ENCODE measurements at regions not wholly inside any gene's neighbourhood (a gene's known extent, or its start where the extent isn't known, plus 50 kb on each side); places are given as distances from the start of the nearest gene placed in this dataset.
A peak's percentile ranks its signal among the peaks of the same experiment; 100 is the strongest.

- no peak for DNase-seq (ENCODE audit: low spot score)
Measured at GRCh38 chr13:62702502-62702901, 1286.9 kb upstream of the PCDH20 start.

GRCh38 chr13:62697701-62698100 is 1282.1 kb upstream of the PCDH20 start:
- DNase-seq (ENCODE audit: low spot score): no peak

GRCh38 chr13:62696490-62696889 is 1280.8 kb upstream of the PCDH20 start:
- DNase-seq (ENCODE audit: low spot score): no peak

- no peak for DNase-seq (ENCODE audit: low spot score)
Measured at GRCh38 chr13:62687732-62688131, 1272.1 kb upstream of the PCDH20 start.

GRCh38 chr13:62684359-62684758 is 1268.7 kb upstream of the PCDH20 start:
- no peak for DNase-seq (ENCODE audit: low spot score)

DNA sequence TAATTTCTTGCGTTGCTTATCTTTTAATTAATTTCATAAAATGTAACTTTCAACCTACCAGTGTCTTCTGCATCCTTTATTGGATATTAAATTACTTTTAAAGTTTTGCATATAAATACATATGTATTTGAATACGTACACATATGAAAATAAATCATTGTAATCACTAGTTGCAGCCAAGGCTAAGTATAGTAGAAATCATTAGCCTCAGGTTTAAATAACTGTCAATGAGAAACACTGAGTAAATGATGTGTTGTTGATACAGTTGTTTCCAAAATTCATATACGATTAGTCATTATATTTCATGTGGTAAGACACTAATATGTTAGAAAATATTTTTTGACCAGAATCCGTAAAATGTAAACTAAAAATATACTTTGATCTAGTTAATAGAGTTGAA is 1267.1 kb upstream of the PCDH20 start:
- no peak for DNase-seq (ENCODE audit: low spot score)

GRCh38 chr13:62678039-62678438 is 1262.4 kb upstream of the PCDH20 start:
- no peak for DNase-seq (ENCODE audit: low spot score)

DNA sequence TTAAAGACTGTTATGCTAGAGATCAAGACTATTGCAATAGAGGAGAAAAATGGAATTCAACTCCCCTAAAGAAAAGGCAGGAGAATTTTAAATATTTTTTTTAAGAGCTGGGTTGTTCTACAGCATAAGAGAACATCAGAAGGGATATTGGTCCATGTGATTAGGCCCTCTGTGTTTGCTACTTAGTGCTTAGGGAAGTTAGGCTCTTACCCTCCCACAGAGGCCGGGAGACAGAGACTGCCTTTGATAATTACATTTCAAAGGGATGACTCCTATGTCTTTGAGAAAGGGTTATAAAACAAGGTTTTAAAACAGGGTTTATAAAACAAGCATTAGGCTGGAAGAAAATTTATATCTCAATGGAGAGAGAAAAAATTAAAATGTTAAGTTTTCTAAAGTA is 1248.1 kb upstream of the PCDH20 start:
- no peak for DNase-seq (ENCODE audit: low spot score)

DNA sequence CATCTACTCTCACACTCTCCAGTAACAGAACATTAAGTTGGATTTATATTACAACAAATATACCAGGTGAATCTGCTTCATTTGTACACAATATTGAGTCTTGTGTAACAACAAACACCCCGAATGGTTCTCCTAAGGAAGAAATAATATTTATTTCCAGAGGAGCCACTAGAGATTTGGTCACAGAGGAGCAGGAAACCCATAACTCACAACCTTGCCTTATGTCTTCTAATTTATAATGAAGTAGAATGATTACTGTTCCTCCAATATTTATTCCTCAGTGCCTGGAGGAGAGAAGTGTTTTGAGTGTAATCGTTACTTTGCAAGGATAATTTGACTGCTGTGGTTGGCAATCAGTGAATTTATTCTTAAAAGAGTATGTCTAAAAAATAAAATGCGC is 1243.7 kb upstream of the PCDH20 start:
- DNase-seq (ENCODE audit: low spot score): no peak

- DNase-seq (ENCODE audit: low spot score): peak; percentile 43
Measured at GRCh38 chr13:62653371-62653770, 1237.7 kb upstream of the PCDH20 start.

GRCh38 chr13:62643799-62644524 is 1228.3 kb upstream of the PCDH20 start:
- no peak for DNase-seq (ENCODE audit: low spot score)

DNA sequence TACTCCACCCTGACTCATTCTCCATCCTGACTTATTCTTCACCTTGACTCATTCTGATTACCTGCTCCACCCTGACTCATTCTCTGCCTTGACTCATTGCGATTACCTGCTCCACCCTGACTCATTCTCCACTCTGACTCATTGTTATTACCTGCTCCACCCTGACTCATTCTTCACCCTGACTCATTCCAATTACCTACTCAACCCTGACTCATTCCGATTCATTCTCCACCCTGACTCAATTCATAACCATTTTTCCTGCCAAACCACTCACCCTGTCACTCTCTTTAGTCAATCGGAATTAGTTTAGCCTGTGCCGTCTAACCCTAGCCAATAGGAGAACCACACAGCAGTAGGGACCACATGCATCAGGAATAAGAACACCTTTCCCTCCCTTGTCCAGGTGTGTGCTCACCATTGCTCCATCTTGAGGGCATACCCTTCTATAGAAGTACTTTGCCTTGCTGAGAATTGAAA is 1227.4 kb upstream of the PCDH20 start:
- peak; percentile 90 for DNase-seq (ENCODE audit: low spot score)

GRCh38 chr13:62635161-62635560 is 1219.5 kb upstream of the PCDH20 start:
- DNase-seq (ENCODE audit: low spot score): no peak

GRCh38 chr13:62633448-62633847 is 1217.8 kb upstream of the PCDH20 start:
- no peak for DNase-seq (ENCODE audit: low spot score)

DNA sequence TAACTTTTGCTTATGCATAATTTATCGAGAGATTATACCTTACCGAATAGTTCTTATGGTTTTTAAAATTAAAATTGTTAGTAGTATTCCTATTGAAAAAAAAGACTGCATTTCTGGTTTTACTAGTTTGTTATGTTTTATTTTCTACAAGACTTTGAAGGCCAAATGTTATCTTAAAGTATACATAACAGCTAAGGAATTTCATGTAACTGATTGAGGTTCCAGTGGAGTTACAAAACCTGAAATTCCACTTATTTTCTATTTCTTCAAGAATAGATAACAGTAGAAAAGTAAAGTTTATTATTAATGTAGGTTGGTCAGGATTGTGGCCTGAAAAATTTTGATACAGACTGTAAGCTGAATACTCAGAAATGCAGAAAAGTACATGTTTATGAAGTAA is 1216.0 kb upstream of the PCDH20 start:
- DNase-seq (ENCODE audit: low spot score): peak; percentile 43

- DNase-seq (ENCODE audit: low spot score): no peak
Measured at GRCh38 chr13:62631124-62631523, 1215.5 kb upstream of the PCDH20 start.

- DNase-seq (ENCODE audit: low spot score): peak; percentile 83
Measured at GRCh38 chr13:62629618-62630017, 1214.0 kb upstream of the PCDH20 start.

- no peak for DNase-seq (ENCODE audit: low spot score)
Measured at GRCh38 chr13:62627226-62627625, 1211.6 kb upstream of the PCDH20 start.

DNA sequence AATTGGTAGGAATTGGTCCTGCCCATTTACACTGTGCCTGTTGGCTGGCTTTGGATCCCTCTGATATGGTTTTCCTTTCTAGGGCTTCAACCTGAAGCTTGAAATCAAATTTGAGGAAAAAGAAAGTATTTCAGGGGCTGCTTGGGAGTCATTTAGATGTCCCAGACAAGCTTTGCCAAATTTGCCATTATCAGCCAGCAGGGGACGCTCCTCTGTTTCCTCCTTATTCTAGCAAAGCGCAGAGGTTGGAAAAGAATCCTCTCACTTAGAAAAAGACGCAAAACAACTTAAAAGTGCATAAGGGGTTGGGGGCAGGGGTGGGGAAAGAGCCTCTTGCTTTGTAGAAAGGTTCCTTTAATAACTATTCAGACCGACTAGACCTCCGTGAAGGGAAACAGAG is 1211.1 kb upstream of the PCDH20 start:
- no peak for DNase-seq (ENCODE audit: low spot score)

DNA sequence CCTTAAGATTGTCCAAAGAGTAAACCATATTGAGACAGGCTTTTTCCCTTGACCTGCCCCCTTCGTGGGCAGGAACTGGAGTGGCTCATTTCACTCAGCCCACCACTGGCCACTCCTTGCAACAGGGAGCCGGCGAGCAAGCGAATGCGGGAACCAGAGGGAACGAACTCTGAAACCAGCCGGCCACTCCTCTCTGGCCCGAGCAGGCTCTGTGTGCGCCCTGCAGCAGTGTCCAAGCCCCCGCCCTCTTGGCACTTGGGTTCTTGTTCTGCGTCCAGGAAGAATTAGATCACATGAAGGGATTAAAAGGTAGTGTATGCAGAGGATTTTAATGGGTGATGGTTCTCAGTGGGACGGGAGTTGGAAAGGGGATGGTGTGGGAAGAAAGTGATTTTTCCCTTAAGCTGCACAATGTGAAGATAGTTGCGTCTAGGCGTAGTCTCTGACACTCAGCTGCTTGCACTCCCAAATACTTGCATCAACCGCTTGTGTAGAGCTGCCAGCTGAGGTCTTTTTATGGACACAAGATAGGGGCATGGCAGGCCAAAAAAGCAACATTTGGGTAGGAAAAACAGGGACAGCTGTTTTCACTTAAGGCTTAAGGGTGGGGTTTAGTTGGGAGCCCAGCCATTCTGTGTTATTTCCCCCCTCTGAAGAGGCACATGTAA is 1209.7 kb upstream of the PCDH20 start:
- no peak for DNase-seq (ENCODE audit: low spot score)

DNA sequence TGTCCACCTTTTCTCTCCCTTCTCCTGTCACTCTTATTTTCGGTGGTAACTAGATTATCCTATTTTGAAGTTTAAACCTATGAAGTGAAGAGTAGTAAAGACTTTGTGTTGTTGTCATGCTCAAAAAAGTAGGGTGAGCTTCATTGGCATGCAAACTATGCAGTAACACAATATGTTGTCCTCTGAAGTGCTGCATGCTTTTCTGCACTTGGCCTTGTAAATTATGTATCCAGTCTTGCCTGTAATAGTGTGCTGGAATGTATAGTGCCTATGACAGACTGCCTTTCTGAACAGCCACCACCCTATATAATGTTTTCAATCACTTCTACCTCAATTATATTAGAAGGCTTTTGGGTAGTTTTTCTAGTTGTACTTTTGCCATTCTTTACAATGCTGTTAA is 1198.2 kb upstream of the PCDH20 start:
- DNase-seq (ENCODE audit: low spot score): no peak

GRCh38 chr13:62611343-62611742 is 1195.7 kb upstream of the PCDH20 start:
- DNase-seq (ENCODE audit: low spot score): no peak

DNA sequence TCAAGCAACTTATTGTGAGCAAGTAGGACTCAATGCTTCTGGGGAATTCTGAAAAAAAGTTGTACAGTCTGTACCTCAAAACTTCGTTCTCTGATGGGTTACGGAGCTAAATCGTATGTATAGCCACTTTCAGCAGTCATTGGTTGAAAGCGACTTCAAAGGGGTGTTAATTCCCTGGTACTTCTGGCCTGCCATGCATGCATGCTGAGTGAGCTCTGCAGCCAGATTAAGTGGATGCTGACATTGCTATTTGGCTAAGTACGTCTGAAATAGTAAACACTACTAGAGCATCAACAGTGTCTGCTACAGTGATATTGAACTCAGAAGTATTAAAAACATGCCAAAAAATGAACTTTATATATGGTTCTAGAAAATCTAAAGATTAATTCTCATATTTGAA is 1183.1 kb upstream of the PCDH20 start:
- DNase-seq (ENCODE audit: low spot score): no peak

Data from HT-29 (cell line).